ENCODE measurements at regions not wholly inside any gene's neighbourhood (a gene's known extent, or its start where the extent isn't known, plus 50 kb on each side); places are given as distances from the start of the nearest gene placed in this dataset.
A peak's percentile ranks its signal among the peaks of the same experiment; 100 is the strongest.

GRCh38 chr4:124937993-124938392 lies 225.5 kb upstream of the ANKRD50 start:
- Histone ChIP-seq H3K4me1 (no peaks in the 10 kb centered on the region), H3K9me3 (no peaks in the 10 kb centered on the region), H3K36me3 (ENCODE audit: low read depth, missing control alignments) (no peaks in the 10 kb centered on the region), H3K27ac (no peak overlapping the region), H3K4me3 (no peak overlapping the region), H3K27me3 (no peaks in the 10 kb centered on the region)
- 57 to 69% methylated on average over 5 of the region's 5 CpGs for WGBS, 2 donors
- intact Hi-C loops (cut with DNase I; ENCODE audit: low total_unique reads), result no loop called here
- DNase-seq, result peak; percentile 28
- TF ChIP-seq CTCF (IDR thresholded peaks at IDR 0.05), result no peak
- TF ChIP-seq POLR2A (IDR thresholded peaks at IDR 0.05), result no peak

GRCh38 chr4:124936427-124936826 lies 223.9 kb upstream of the ANKRD50 start:
- H3K4me3 ChIP-seq, result no peak overlapping the region
- no peak for TF ChIP-seq POLR2A (IDR thresholded peaks at IDR 0.05)
- H3K4me1 ChIP-seq, result no peaks in the 10 kb centered on the region
- 27 to 29% methylated on average over 4 of the region's 4 CpGs for WGBS, 2 donors
- no peak overlapping the region for H3K27ac ChIP-seq
- intact Hi-C loops (cut with DNase I; ENCODE audit: low total_unique reads), result no loop called here
- H3K36me3 ChIP-seq (ENCODE audit: low read depth, missing control alignments), result no peaks in the 10 kb centered on the region
- no peaks in the 10 kb centered on the region for H3K9me3 ChIP-seq
- DNase-seq, result peak; percentile 28
- H3K27me3 ChIP-seq, result no peaks in the 10 kb centered on the region

GRCh38 chr4:124934916-124935315 lies 222.4 kb upstream of the ANKRD50 start:
- no peak for DNase-seq
- Histone ChIP-seq H3K9me3 (no peaks in the 10 kb centered on the region), H3K4me3 (no peak overlapping the region), H3K4me1 (no peaks in the 10 kb centered on the region), H3K27ac (no peak overlapping the region), H3K27me3 (no peaks in the 10 kb centered on the region), H3K36me3 (ENCODE audit: low read depth, missing control alignments) (no peaks in the 10 kb centered on the region)
- no peak for TF ChIP-seq CTCF (IDR thresholded peaks at IDR 0.05)
- no peak for TF ChIP-seq POLR2A (IDR thresholded peaks at IDR 0.05)
- intact Hi-C loops (cut with DNase I; ENCODE audit: low total_unique reads), result no loop called here

- TF ChIP-seq CTCF (IDR thresholded peaks at IDR 0.05) (no peak), POLR2A (IDR thresholded peaks at IDR 0.05) (no peak)
- no peaks in the 10 kb centered on the region for H3K36me3 ChIP-seq (ENCODE audit: low read depth, missing control alignments)
- H3K27ac ChIP-seq, result no peak overlapping the region
- no peak overlapping the region for H3K4me3 ChIP-seq
- intact Hi-C loops (cut with DNase I; ENCODE audit: low total_unique reads), result no loop called here
- no peaks in the 10 kb centered on the region for H3K9me3 ChIP-seq
- DNase-seq, result no peak
- H3K4me1 ChIP-seq, result no peaks in the 10 kb centered on the region
- WGBS, 2 donors, result 76% methylated on average over 2 of the region's 2 CpGs
- H3K27me3 ChIP-seq, result no peaks in the 10 kb centered on the region
Observed at GRCh38 chr4:124933521-124933920, 221.0 kb upstream of the ANKRD50 start.

- no peak for DNase-seq
- no peaks in the 10 kb centered on the region for H3K27me3 ChIP-seq
- WGBS, 2 donors, result 91 to 94% methylated on average over 1 of the region's 1 CpG
- H3K4me1 ChIP-seq, result no peaks in the 10 kb centered on the region
- intact Hi-C loops (cut with DNase I; ENCODE audit: low total_unique reads), result no loop called here
- no peaks in the 10 kb centered on the region for H3K9me3 ChIP-seq
- H3K36me3 ChIP-seq (ENCODE audit: low read depth, missing control alignments), result no peaks in the 10 kb centered on the region
- no peak for TF ChIP-seq CTCF (IDR thresholded peaks at IDR 0.05)
- no peak overlapping the region for H3K27ac ChIP-seq
- H3K4me3 ChIP-seq, result no peak overlapping the region
Observed at GRCh38 chr4:124932447-124932846, 219.9 kb upstream of the ANKRD50 start.

All from testis (tissue), 2 donors.